ENCODE measurements at regions not wholly inside any gene's neighbourhood (a gene's known extent, or its start where the extent isn't known, plus 50 kb on each side); places are given as distances from the start of the nearest gene placed in this dataset.
"Not testable (repeated sequence)": the region's sequence is repeated elsewhere in the genome, so short reads cannot be mapped to it uniquely, and the experiment has no call there.

GRCh38 chr22:22733881-22734373 is 89.5 kb downstream of the GGTLC2 start:
- Histone ChIP-seq H3K9me3 (no peaks in the 10 kb centered on the region), H3K27me3 (peaks cover 24% of the 10 kb centered on the region), H3K4me3 (no peak overlapping the region), H3K36me3 (no peaks in the 10 kb centered on the region), H3K27ac (no peak overlapping the region), H3K4me1 (no peaks in the 10 kb centered on the region)
- DNase-seq (ENCODE audit: low spot score in 2 of 2) = no peak
- WGBS = 90% methylated on average over 2 of the region's 7 CpGs
- TF ChIP-seq POLR2AphosphoS5 (IDR thresholded peaks at IDR 0.05) = no peak
- no peak for TF ChIP-seq EP300 (IDR thresholded peaks at IDR 0.05)
- TF ChIP-seq POLR2A (IDR thresholded peaks at IDR 0.05) = no peak
- TF ChIP-seq CTCF (IDR thresholded peaks at IDR 0.05) = no peak

GRCh38 chr22:22734395-22735272 is 90.2 kb downstream of the GGTLC2 start:
- not testable (repeated sequence) for H3K9me3 ChIP-seq; DNase-seq (ENCODE audit: low spot score in 2 of 2); H3K4me3 ChIP-seq; H3K4me1 ChIP-seq; H3K36me3 ChIP-seq; H3K27ac ChIP-seq
- H3K27me3 ChIP-seq = peaks cover 27% of the 10 kb centered on the region
- 59% methylated on average over 11 of the region's 17 CpGs for WGBS

GRCh38 chr22:22735276-22735675 is 90.9 kb downstream of the GGTLC2 start:
- not testable (repeated sequence) for H3K27ac ChIP-seq; H3K4me1 ChIP-seq; DNase-seq (ENCODE audit: low spot score in 2 of 2); H3K9me3 ChIP-seq; H3K4me3 ChIP-seq; H3K36me3 ChIP-seq
- peaks cover 28% of the 10 kb centered on the region for H3K27me3 ChIP-seq
- WGBS = 81% methylated on average over 4 of the region's 4 CpGs

GRCh38 chr22:22735695-22736611 is 91.5 kb downstream of the GGTLC2 start:
- WGBS = 53% methylated on average over 3 of the region's 3 CpGs
- H3K27ac ChIP-seq = no peak overlapping the region
- TF ChIP-seq POLR2AphosphoS5 (IDR thresholded peaks at IDR 0.05) (no peak), EP300 (IDR thresholded peaks at IDR 0.05) (no peak), POLR2A (IDR thresholded peaks at IDR 0.05) (no peak), CTCF (IDR thresholded peaks at IDR 0.05) (no peak)
- H3K4me1 ChIP-seq = no peaks in the 10 kb centered on the region
- H3K4me3 ChIP-seq = no peak overlapping the region
- peaks cover 33% of the 10 kb centered on the region for H3K27me3 ChIP-seq
- no peak for DNase-seq (ENCODE audit: low spot score in 2 of 2)
- H3K36me3 ChIP-seq = no peaks in the 10 kb centered on the region
- no peaks in the 10 kb centered on the region for H3K9me3 ChIP-seq

GRCh38 chr22:22737590-22737989 is 93.2 kb downstream of the GGTLC2 start:
- Histone ChIP-seq H3K9me3 (no peaks in the 10 kb centered on the region), H3K4me1 (no peaks in the 10 kb centered on the region), H3K27me3 (peaks cover 33% of the 10 kb centered on the region), H3K27ac (no peak overlapping the region), H3K4me3 (no peak overlapping the region), H3K36me3 (no peaks in the 10 kb centered on the region)
- WGBS = 70% methylated on average over 2 of the region's 2 CpGs
- no peak for TF ChIP-seq EP300 (IDR thresholded peaks at IDR 0.05)
- no peak for TF ChIP-seq POLR2A (IDR thresholded peaks at IDR 0.05)
- no peak for TF ChIP-seq POLR2AphosphoS5 (IDR thresholded peaks at IDR 0.05)
- no peak for TF ChIP-seq CTCF (IDR thresholded peaks at IDR 0.05)
- DNase-seq (ENCODE audit: low spot score in 2 of 2) = no peak
